Keratinocyte (primary cell): ENCODE measurements at regions not wholly inside any gene's neighbourhood (a gene's known extent, or its start where the extent isn't known, plus 50 kb on each side); places are given as distances from the start of the nearest gene placed in this dataset.

ENCODE experiments used
- CTCF ChIP-seq, 3 experiments: IDR thresholded peaks in 1 of 3; conservative IDR thresholded peaks in 1 of 3; optimal IDR thresholded peaks in 1 of 3; 2 replicates in 2 of 3; 3 replicates in 1 of 3; pipeline versions ENCODE3 to v1.5.1; 2011; ENCODE audit warnings: low read length in 3 of 3, mild to moderate bottlenecking in 3 of 3, moderate library complexity in 2 of 3, control low read depth in 1 of 3, inconsistent platforms in 1 of 3; ENCODE audit not compliant: insufficient read depth in 2 of 3; ENCODE audit errors: extremely low read depth in 1 of 3
- EZH2 ChIP-seq: IDR thresholded peaks from one replicate; pipeline ENCODE4 v1.6.1; 2012; ENCODE audit warnings: inconsistent platforms, mild to moderate bottlenecking, low read length, moderate library complexity

- TF ChIP-seq CTCF (optimal IDR thresholded peaks at IDR 0.05 in 1 of 3, IDR thresholded peaks at IDR 0.05 in 1 of 3, conservative IDR thresholded peaks at IDR 0.05 in 1 of 3; ENCODE audit: extremely low read depth in 1 of 3, insufficient read depth in 2 of 3, low read length in 3 of 3) (no peak), EZH2 (no peak)
These were observed 115.9 kb downstream of the RHOU start for GRCh38 chr1:228851193-228851592.
